GM12878 (cell line): ENCODE measurements at regions not wholly inside any gene's neighbourhood (a gene's known extent, or its start where the extent isn't known, plus 50 kb on each side); places are given as distances from the start of the nearest gene placed in this dataset.

ENCODE experiments used
- CTCF ChIP-seq, 3 experiments: IDR thresholded peaks in 2 of 3; conservative IDR thresholded peaks in 1 of 3; 2 replicates each; pipeline ENCODE4 v1.5.1; 2011; ENCODE audit warnings: low read depth in 3 of 3, low read length in 3 of 3, mild to moderate bottlenecking in 3 of 3, control low read depth in 2 of 3, moderate library complexity in 2 of 3, inconsistent platforms in 1 of 3, mixed read lengths in 1 of 3; ENCODE audit not compliant: control insufficient read depth in 2 of 3, insufficient read depth in 1 of 3; ENCODE audit errors: extremely low read depth in 1 of 3
- E2F8 ChIP-seq: fragments of 450-650 bp; IDR thresholded peaks from 2 replicates; pipeline ENCODE4 v1.6.1; 2018; ENCODE audit warnings: mild to moderate bottlenecking, low read depth, moderate library complexity; ENCODE audit not compliant: partially characterized antibody
- EED ChIP-seq: sonication (generic); IDR thresholded peaks from 2 replicates; pipeline ENCODE4 v1.6.1; 2016; ENCODE audit warnings: antibody characterized with exemption, low read depth
- EZH2 ChIP-seq: IDR thresholded peaks from 2 replicates; pipeline ENCODE4 v1.6.1; 2012; ENCODE audit warnings: low read depth, mild to moderate bottlenecking, control low read depth, inconsistent platforms, low read length, borderline replicate concordance; ENCODE audit not compliant: control insufficient read depth
- MAX ChIP-seq: IDR thresholded peaks from 2 replicates; pipeline ENCODE4 v1.6.1; 2012; ENCODE audit warnings: low read depth, low read length, improper control_type of control experiment
- NFYA ChIP-seq: IDR thresholded peaks from 2 replicates; pipeline ENCODE4 v1.6.1; 2011; ENCODE audit warnings: low read depth, mild to moderate bottlenecking, low read length, improper control_type of control experiment, borderline replicate concordance
- PML ChIP-seq: IDR thresholded peaks from 2 replicates; pipeline ENCODE4 v1.6.1; 2012; ENCODE audit warnings: low read length, inconsistent platforms
- POLR2AphosphoS5 ChIP-seq: IDR thresholded peaks from 2 replicates; pipeline ENCODE4 v1.6.1; 2011; ENCODE audit warnings: mild to moderate bottlenecking, low read length, inconsistent platforms
- RAD21 ChIP-seq: IDR thresholded peaks from 2 replicates; pipeline ENCODE4 v1.6.1; 2011; ENCODE audit warnings: mild to moderate bottlenecking, low read depth, low read length, moderate library complexity; ENCODE audit not compliant: insufficient read depth
- RAD51 ChIP-seq: fragments of 450-650 bp; IDR thresholded peaks from 2 replicates; pipeline ENCODE4 v1.6.1; 2016; ENCODE audit warnings: moderate library complexity, mild to moderate bottlenecking, inconsistent platforms
- REST ChIP-seq: IDR thresholded peaks from 2 replicates; pipeline ENCODE4 v1.6.1; 2012; ENCODE audit warnings: mild to moderate bottlenecking, low read depth, low read length
- SP1 ChIP-seq: IDR thresholded peaks from one replicate; pipeline ENCODE4 v1.6.1; 2011; ENCODE audit warnings: low read depth, low read length
- TAF1 ChIP-seq: IDR thresholded peaks from 2 replicates; pipeline ENCODE4 v1.6.1; 2011; ENCODE audit warnings: mild to moderate bottlenecking, low read depth, low read length, borderline replicate concordance
- USF2 ChIP-seq: IDR thresholded peaks from 2 replicates; pipeline ENCODE4 v1.6.1; 2011; ENCODE audit warnings: low read depth, low read length, improper control_type of control experiment, borderline replicate concordance

- TF ChIP-seq PML: no peak
- no peak for TF ChIP-seq EED
- no peak for TF ChIP-seq POLR2AphosphoS5
- TF ChIP-seq CTCF (IDR thresholded peaks at IDR 0.05 in 2 of 3, conservative IDR thresholded peaks at IDR 0.05 in 1 of 3; ENCODE audit: control insufficient read depth in 2 of 3, extremely low read depth in 1 of 3, insufficient read depth in 1 of 3, low read depth in 3 of 3, low read length in 3 of 3): no peak
- no peak for TF ChIP-seq SP1
- no peak for TF ChIP-seq RAD51
- TF ChIP-seq EZH2: no peak
- TF ChIP-seq TAF1: no peak
- no peak for TF ChIP-seq USF2
- no peak for TF ChIP-seq REST
- TF ChIP-seq NFYA: no peak
- no peak for TF ChIP-seq RAD21
- TF ChIP-seq MAX: no peak
- no peak for TF ChIP-seq E2F8
Measured at GRCh38 chr5:101047181-101047580, 144.1 kb upstream of the ST8SIA4 start.
